DND-41 (cell line): ENCODE measurements at regions not wholly inside any gene's neighbourhood (a gene's known extent, or its start where the extent isn't known, plus 50 kb on each side); places are given as distances from the start of the nearest gene placed in this dataset.
"Not testable (repeated sequence)": the region's sequence is repeated elsewhere in the genome, so short reads cannot be mapped to it uniquely, and the experiment has no call there.

Experiments used
- ATAC-seq: fragments of 200-7000 bp; cut with Tn5 transposase; 3 replicates; pipeline ENCODE4 v1.9.1; 2021; ENCODE audit warnings: low read depth; ENCODE audit not compliant: insufficient read depth
- DNase-seq: peaks from one replicate; pipeline ENCODE4 v3.0.0-alpha.2; 2020
- H2AFZ ChIP-seq: 2 replicates; pipeline ENCODE4 v1.6.0; 2012; ENCODE audit warnings: low read depth, low read length
- H3K27ac ChIP-seq: 2 replicates; pipeline ENCODE4 v1.5.1; 2012; ENCODE audit warnings: low read length, inconsistent platforms
- H3K27me3 ChIP-seq: fragments of 200-600 bp; sonication (generic); 2 replicates; pipeline ENCODE4 v1.6.0; 2012; ENCODE audit warnings: low read length, mild to moderate bottlenecking, inconsistent platforms; ENCODE audit not compliant: insufficient read depth, poor library complexity
- H3K36me3 ChIP-seq: 2 replicates; pipeline ENCODE4 v1.5.1; 2012; ENCODE audit warnings: low read length, inconsistent platforms; ENCODE audit not compliant: insufficient read depth
- H3K4me1 ChIP-seq: 2 replicates; pipeline ENCODE4 v1.5.1; 2012; ENCODE audit warnings: mild to moderate bottlenecking, low read length; ENCODE audit not compliant: insufficient read depth
- H3K4me2 ChIP-seq: 2 replicates; pipeline ENCODE4 v1.6.0; 2012; ENCODE audit warnings: mild to moderate bottlenecking, moderate library complexity, low read length, inconsistent platforms; ENCODE audit not compliant: insufficient read depth
- H3K4me3 ChIP-seq, 2 experiments: fragments of 200-600 bp in 1 of 2; shearing (Covaris generic) in 1 of 2; 2 replicates each; pipeline ENCODE4 v1.5.1; 2012 to 2016; ENCODE audit warnings: inconsistent platforms in 2 of 2, low read length in 2 of 2, mild to moderate bottlenecking in 2 of 2, low read depth in 1 of 2, moderate library complexity in 1 of 2
- H3K79me2 ChIP-seq: 2 replicates; pipeline ENCODE4 v1.6.0; 2012; ENCODE audit warnings: low read length, inconsistent platforms; ENCODE audit not compliant: insufficient read depth
- H3K9ac ChIP-seq: 2 replicates; pipeline ENCODE4 v1.6.0; 2012; ENCODE audit warnings: low read depth, mild to moderate bottlenecking, inconsistent platforms, low read length, moderate library complexity
- H3K9me3 ChIP-seq: 2 replicates; pipeline ENCODE4 v1.5.1; 2012; ENCODE audit warnings: low read length, moderate library complexity, mild to moderate bottlenecking, inconsistent platforms; ENCODE audit not compliant: insufficient read depth, severe bottlenecking
- H4K20me1 ChIP-seq: 2 replicates; pipeline ENCODE4 v1.6.0; 2012; ENCODE audit warnings: low read length; ENCODE audit not compliant: insufficient read depth
- CTCF ChIP-seq: IDR thresholded peaks from 2 replicates; pipeline ENCODE4 v1.5.1; 2012; ENCODE audit warnings: borderline replicate concordance, low read length, moderate library complexity, mild to moderate bottlenecking; ENCODE audit not compliant: poor library complexity, severe bottlenecking; ENCODE audit errors: extremely low read depth
- EZH2 ChIP-seq: IDR thresholded peaks from 3 replicates; pipeline ENCODE4 v1.6.1; 2012; ENCODE audit warnings: borderline replicate concordance, low read depth, mild to moderate bottlenecking, moderate library complexity, low read length, inconsistent platforms; ENCODE audit not compliant: severe bottlenecking

DNA sequence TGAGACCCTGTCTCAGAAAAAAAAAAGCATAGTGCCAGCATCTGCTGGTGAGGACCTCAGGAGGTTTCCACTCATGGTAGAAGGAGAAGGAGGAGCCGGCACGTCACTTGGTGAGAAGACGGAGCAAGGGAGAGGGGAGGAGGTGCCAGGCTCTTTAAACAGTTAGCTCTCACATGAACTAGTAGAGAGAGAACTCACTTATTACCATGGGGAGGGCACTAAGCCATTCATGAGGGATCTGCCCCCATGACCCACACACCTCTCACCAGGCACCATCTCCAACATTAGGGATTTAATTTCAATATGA, 62.9 kb upstream of the VKORC1L1 start:
- no peak for ATAC-seq
- Histone ChIP-seq H3K27me3 (no peaks in the 10 kb centered on the region), H3K9ac (no peak overlapping the region), H3K4me1 (no peaks in the 10 kb centered on the region), H3K27ac (no peak overlapping the region), H3K79me2 (no peaks in the 10 kb centered on the region), H4K20me1 (no peaks in the 10 kb centered on the region), H3K4me2 (no peak overlapping the region), H3K9me3 (no peaks in the 10 kb centered on the region), H3K36me3 (no peaks in the 10 kb centered on the region), H3K4me3 (no peak overlapping the region), H2AFZ (no peak overlapping the region)
- DNase-seq, result no peak
- TF ChIP-seq CTCF, result no peak
- TF ChIP-seq EZH2, result no peak

GRCh38 chr7:65812281-65812680, 60.6 kb upstream of the VKORC1L1 start:
- ATAC-seq, result no peak

GRCh38 chr7:65814556-65815167, 58.2 kb upstream of the VKORC1L1 start:
- H3K27me3 ChIP-seq, ATAC-seq, H3K9me3 ChIP-seq, H3K9ac ChIP-seq, H3K79me2 ChIP-seq, H3K4me2 ChIP-seq, H2AFZ ChIP-seq, H3K27ac ChIP-seq, H3K4me1 ChIP-seq, H4K20me1 ChIP-seq, H3K4me3 ChIP-seq, H3K36me3 ChIP-seq, DNase-seq: not testable (repeated sequence)

More at GRCh38 chr7:65812281-65812680, 60.6 kb upstream of the VKORC1L1 start:
- Histone ChIP-seq H3K4me2 (no peak overlapping the region), H3K4me3 (no peak overlapping the region), H3K9ac (no peak overlapping the region), H3K79me2 (no peaks in the 10 kb centered on the region), H3K27me3 (no peaks in the 10 kb centered on the region), H3K36me3 (no peaks in the 10 kb centered on the region), H4K20me1 (no peaks in the 10 kb centered on the region), H3K27ac (no peak overlapping the region), H3K4me1 (no peaks in the 10 kb centered on the region), H2AFZ (no peak overlapping the region), H3K9me3 (no peaks in the 10 kb centered on the region)
- DNase-seq, result no peak
- TF ChIP-seq CTCF (no peak), EZH2 (no peak)

- no peaks in the 10 kb centered on the region for H3K36me3 ChIP-seq
- no peak for TF ChIP-seq CTCF
- no peak for TF ChIP-seq EZH2
- no peak overlapping the region for H2AFZ ChIP-seq
- no peaks in the 10 kb centered on the region for H3K79me2 ChIP-seq
- no peaks in the 10 kb centered on the region for H4K20me1 ChIP-seq
- H3K27me3 ChIP-seq, result no peaks in the 10 kb centered on the region
- no peaks in the 10 kb centered on the region for H3K4me1 ChIP-seq
- H3K4me2 ChIP-seq, result no peak overlapping the region
- no peak overlapping the region for H3K4me3 ChIP-seq
- H3K9ac ChIP-seq, result no peak overlapping the region
- DNase-seq, result no peak
- no peak overlapping the region for H3K27ac ChIP-seq
- no peak for ATAC-seq
- H3K9me3 ChIP-seq, result no peaks in the 10 kb centered on the region
Observed at GRCh38 chr7:65820287-65820950, 52.5 kb upstream of the VKORC1L1 start.
